ENCODE measurements at regions not wholly inside any gene's neighbourhood (a gene's known extent, or its start where the extent isn't known, plus 50 kb on each side); places are given as distances from the start of the nearest gene placed in this dataset.

- TF ChIP-seq CTCF (IDR thresholded peaks at IDR 0.05), result no peak
- no peak for TF ChIP-seq ZFX (IDR thresholded peaks at IDR 0.05; ENCODE audit: borderline replicate concordance)
Measured at GRCh38 chr4:129808242-129808641, 712.3 kb downstream of the C4orf33 start.
